Suprapubic skin (tissue), 4 donors: ENCODE measurements at regions not wholly inside any gene's neighbourhood (a gene's known extent, or its start where the extent isn't known, plus 50 kb on each side); places are given as distances from the start of the nearest gene placed in this dataset.

Experiments
- DNase-seq, 2 donors: peaks; one replicate each; pipeline ENCODE4 v3.0.0-alpha.2; 2019; ENCODE audit warnings: low spot score in 2 of 2
- H3K27ac ChIP-seq: fragments of 200-600 bp; sonication (generic); one replicate; pipeline ENCODE4 v1.5.1; 2019
- H3K27me3 ChIP-seq: fragments of 200-600 bp; sonication (generic); one replicate; pipeline ENCODE4 v1.5.1; 2019
- H3K36me3 ChIP-seq: fragments of 200-600 bp; sonication (generic); one replicate; pipeline ENCODE4 v1.5.1; 2019
- H3K4me1 ChIP-seq: fragments of 200-600 bp; sonication (generic); one replicate; pipeline ENCODE4 v1.5.1; 2019
- H3K4me3 ChIP-seq: fragments of 200-600 bp; sonication (generic); one replicate; pipeline ENCODE4 v1.5.1; 2019; ENCODE audit warnings: mild to moderate bottlenecking
- H3K9me3 ChIP-seq: fragments of 200-600 bp; sonication (generic); one replicate; pipeline ENCODE4 v1.5.1; 2019
- CTCF ChIP-seq, 2 donors: fragments of 200-600 bp in 1 of 2; fragments of 450-650 bp in 1 of 2; sonication (generic) in 1 of 2; IDR thresholded peaks; one replicate each; pipeline ENCODE4 v1.5.1; 2016 to 2019; ENCODE audit warnings: antibody characterized with exemption in 2 of 2, mild to moderate bottlenecking in 1 of 2, moderate library complexity in 1 of 2
- EP300 ChIP-seq: sonication (generic); formaldehyde crosslinking; IDR thresholded peaks from one replicate; pipeline ENCODE4 v1.6.1; 2017; ENCODE audit warnings: antibody characterized with exemption
- POLR2A ChIP-seq, 2 donors: fragments of 450-650 bp; IDR thresholded peaks; one replicate each; pipeline ENCODE4 v1.6.1; 2017; ENCODE audit warnings: antibody characterized with exemption in 2 of 2, mild to moderate bottlenecking in 2 of 2, moderate library complexity in 2 of 2
- POLR2AphosphoS5 ChIP-seq, 3 donors: sonication (generic); formaldehyde crosslinking; IDR thresholded peaks; one replicate each; pipeline ENCODE4 v1.6.1; 2017; ENCODE audit warnings: antibody characterized with exemption in 3 of 3
- WGBS: methylation state at CpG from one replicate; pipeline ENCODE4 v1.1.5; 2018; 5-methylcytosine and 5-hydroxymethylcytosine counted together

GRCh38 chr2:235390816-235391194, 103.0 kb upstream of the AGAP1 start:
- TF ChIP-seq POLR2A (IDR thresholded peaks at IDR 0.05), result no peak
- TF ChIP-seq CTCF (IDR thresholded peaks at IDR 0.05), result no peak
- no peak for TF ChIP-seq POLR2AphosphoS5 (IDR thresholded peaks at IDR 0.05)
- no peaks in the 10 kb centered on the region for H3K4me1 ChIP-seq
- no peak overlapping the region for H3K27ac ChIP-seq
- H3K36me3 ChIP-seq, result no peaks in the 10 kb centered on the region
- no peaks in the 10 kb centered on the region for H3K9me3 ChIP-seq
- 52% methylated on average over 10 of the region's 10 CpGs for whole genome bisulfite sequencing
- H3K27me3 ChIP-seq, result peaks cover 11% of the 10 kb centered on the region
- DNase-seq, result no peak
- H3K4me3 ChIP-seq, result no peak overlapping the region

- Histone ChIP-seq H3K9me3 (no peaks in the 10 kb centered on the region), H3K36me3 (no peaks in the 10 kb centered on the region), H3K27ac (no peak overlapping the region), H3K4me1 (no peaks in the 10 kb centered on the region), H3K27me3 (peaks cover 14% of the 10 kb centered on the region), H3K4me3 (no peak overlapping the region)
- WGBS, result 77% methylated on average over 27 of the region's 28 CpGs
- no peak for DNase-seq
- no peak for TF ChIP-seq POLR2AphosphoS5 (IDR thresholded peaks at IDR 0.05)
- no peak for TF ChIP-seq CTCF (IDR thresholded peaks at IDR 0.05)
- no peak for TF ChIP-seq POLR2A (IDR thresholded peaks at IDR 0.05)
- TF ChIP-seq EP300, result no peak
These were observed 101.8 kb upstream of the AGAP1 start for GRCh38 chr2:235391921-235392615.

- TF ChIP-seq EP300 (no peak), CTCF (IDR thresholded peaks at IDR 0.05) (no peak)
- 88% methylated on average over 12 of the region's 12 CpGs for WGBS
- Histone ChIP-seq H3K4me3 (no peak overlapping the region), H3K9me3 (no peaks in the 10 kb centered on the region), H3K27ac (no peak overlapping the region), H3K36me3 (no peaks in the 10 kb centered on the region), H3K27me3 (peaks cover 14% of the 10 kb centered on the region), H3K4me1 (no peaks in the 10 kb centered on the region)
- no peak for DNase-seq
These were observed 99.5 kb upstream of the AGAP1 start for GRCh38 chr2:235394278-235394828.

GRCh38 chr2:235396071-235396846, 97.6 kb upstream of the AGAP1 start:
- Histone ChIP-seq H3K4me3 (no peak overlapping the region), H3K9me3 (no peaks in the 10 kb centered on the region), H3K4me1 (no peaks in the 10 kb centered on the region), H3K27me3 (peaks cover 11% of the 10 kb centered on the region), H3K36me3 (no peaks in the 10 kb centered on the region), H3K27ac (no peak overlapping the region)
- TF ChIP-seq POLR2A (IDR thresholded peaks at IDR 0.05), result no peak
- no peak for TF ChIP-seq CTCF (IDR thresholded peaks at IDR 0.05)
- no peak for TF ChIP-seq POLR2AphosphoS5 (IDR thresholded peaks at IDR 0.05)
- TF ChIP-seq EP300, result no peak
- no peak for DNase-seq
- 93% methylated on average over 8 of the region's 8 CpGs for WGBS

- Histone ChIP-seq H3K9me3 (no peaks in the 10 kb centered on the region), H3K27me3 (peaks cover 6% of the 10 kb centered on the region), H3K27ac (no peak overlapping the region), H3K4me3 (no peak overlapping the region), H3K36me3 (no peaks in the 10 kb centered on the region), H3K4me1 (no peaks in the 10 kb centered on the region)
- no peak for DNase-seq
- no peak for TF ChIP-seq POLR2A (IDR thresholded peaks at IDR 0.05)
- TF ChIP-seq EP300, result no peak
- TF ChIP-seq POLR2AphosphoS5 (IDR thresholded peaks at IDR 0.05), result no peak
- no peak for TF ChIP-seq CTCF (IDR thresholded peaks at IDR 0.05)
- 47% methylated on average over 2 of the region's 2 CpGs for WGBS
These were observed 95.5 kb upstream of the AGAP1 start for GRCh38 chr2:235398321-235398720.
